WTC11 (cell line): ENCODE measurements at regions not wholly inside any gene's neighbourhood (a gene's known extent, or its start where the extent isn't known, plus 50 kb on each side); places are given as distances from the start of the nearest gene placed in this dataset.

ENCODE experiments used
- CREB1 ChIP-seq: sonication (generic); formaldehyde crosslinking; IDR thresholded peaks from 2 replicates; pipeline ENCODE4 v1.8.0; 2023; ENCODE audit warnings: mild to moderate bottlenecking, missing genetic modification reagents
- ESRRA ChIP-seq: sonication (generic); formaldehyde crosslinking; IDR thresholded peaks from 2 replicates; pipeline ENCODE4 v1.8.1; 2022; ENCODE audit warnings: mild to moderate bottlenecking, missing genetic modification reagents, borderline replicate concordance
- NFYB ChIP-seq: sonication (generic); formaldehyde crosslinking; conservative IDR thresholded peaks from 2 replicates; pipeline ENCODE4 v1.8.0; 2022; ENCODE audit warnings: low read depth, missing genetic modification reagents
- SMAD3 ChIP-seq: sonication (generic); formaldehyde crosslinking; IDR thresholded peaks from 2 replicates; pipeline ENCODE4 v1.8.0; 2022; ENCODE audit warnings: missing genetic modification reagents, mild to moderate bottlenecking, borderline replicate concordance
- SOX15 ChIP-seq: fragments of 250-450 bp; sonication (Bioruptor Pico); IDR thresholded peaks from 2 replicates; pipeline ENCODE4 v1.9.0; 2021; ENCODE audit warnings: mild to moderate bottlenecking
- SP1 ChIP-seq: sonication (generic); formaldehyde crosslinking; conservative IDR thresholded peaks from 2 replicates; pipeline ENCODE4 v1.8.1; 2022; ENCODE audit warnings: missing genetic modification reagents
- TCF7 ChIP-seq: sonication (generic); formaldehyde crosslinking; IDR thresholded peaks from 2 replicates; pipeline ENCODE4 v1.8.0; 2022; ENCODE audit warnings: mild to moderate bottlenecking, low read depth, missing genetic modification reagents, moderate library complexity
- TEAD1 ChIP-seq: sonication (generic); formaldehyde crosslinking; IDR thresholded peaks from 2 replicates; pipeline ENCODE4 v1.8.0; 2022; ENCODE audit warnings: mild to moderate bottlenecking, missing genetic modification reagents
- TEAD4 ChIP-seq: sonication (generic); formaldehyde crosslinking; IDR thresholded peaks from 2 replicates; pipeline ENCODE4 v1.8.0; 2022; ENCODE audit warnings: mild to moderate bottlenecking, missing genetic modification reagents
- ZNF396 ChIP-seq: fragments of 250-450 bp; sonication (Bioruptor Pico); IDR thresholded peaks from 2 replicates; pipeline ENCODE4 v1.8.0; 2021; ENCODE audit warnings: mild to moderate bottlenecking, moderate library complexity, borderline replicate concordance
- ZNF416 ChIP-seq: fragments of 250-450 bp; sonication (Bioruptor Pico); IDR thresholded peaks from 2 replicates; pipeline ENCODE4 v1.9.0; 2021; ENCODE audit warnings: mild to moderate bottlenecking, inconsistent platforms
- TF ChIP-seq, protein P1 (sequence below): fragments of 250-450 bp; sonication (Bioruptor Pico); IDR thresholded peaks from 2 replicates; pipeline ENCODE4 v1.8.0; 2021; ENCODE audit warnings: mild to moderate bottlenecking
- TF ChIP-seq, protein P2 (sequence below): sonication (generic); formaldehyde crosslinking; IDR thresholded peaks from 2 replicates; pipeline ENCODE4 v1.8.0; 2023; ENCODE audit warnings: missing genetic modification reagents
- TF ChIP-seq, protein P3 (sequence below): fragments of 250-450 bp; sonication (Bioruptor Pico); IDR thresholded peaks from 2 replicates; pipeline ENCODE4 v1.9.0; 2021; ENCODE audit warnings: mild to moderate bottlenecking
- TF ChIP-seq, protein P4 (sequence below): sonication (generic); formaldehyde crosslinking; IDR thresholded peaks from 2 replicates; pipeline ENCODE4 v1.8.0; 2022; ENCODE audit warnings: mild to moderate bottlenecking, missing genetic modification reagents
- TF ChIP-seq, protein P5 (sequence below): sonication (generic); formaldehyde crosslinking; IDR thresholded peaks from 2 replicates; pipeline ENCODE4 v1.8.1; 2022; ENCODE audit warnings: low read depth, mild to moderate bottlenecking, moderate library complexity, missing genetic modification reagents, borderline replicate concordance
- TF ChIP-seq, protein P6 (sequence below): sonication (generic); formaldehyde crosslinking; IDR thresholded peaks from 2 replicates; pipeline ENCODE4 v1.8.1; 2023; ENCODE audit warnings: mild to moderate bottlenecking, missing genetic modification reagents, moderate library complexity
- TF ChIP-seq, protein P7 (sequence below): sonication (generic); formaldehyde crosslinking; IDR thresholded peaks from 2 replicates; pipeline ENCODE4 v1.8.0; 2022; ENCODE audit warnings: mild to moderate bottlenecking, missing genetic modification reagents
- TF ChIP-seq, protein P8 (sequence below): sonication (generic); formaldehyde crosslinking; IDR thresholded peaks from 2 replicates; pipeline ENCODE4 v1.8.1; 2022; ENCODE audit warnings: low read depth, missing genetic modification reagents, borderline replicate concordance
- TF ChIP-seq, protein P9 (sequence below): sonication (generic); formaldehyde crosslinking; conservative IDR thresholded peaks from 2 replicates; pipeline ENCODE4 v1.8.1; 2022; ENCODE audit warnings: mild to moderate bottlenecking, missing genetic modification reagents
- TF ChIP-seq, protein P10 (sequence below): sonication (generic); formaldehyde crosslinking; IDR thresholded peaks from 2 replicates; pipeline ENCODE4 v1.8.1; 2022; ENCODE audit warnings: mild to moderate bottlenecking, missing genetic modification reagents, moderate library complexity, borderline replicate concordance
- TF ChIP-seq, protein P11 (sequence below): fragments of 250-450 bp; sonication (Bioruptor Pico); IDR thresholded peaks from 2 replicates; pipeline ENCODE4 v1.9.0; 2021; ENCODE audit warnings: mild to moderate bottlenecking
- TF ChIP-seq, protein P12 (sequence below): sonication (generic); formaldehyde crosslinking; IDR thresholded peaks from 2 replicates; pipeline ENCODE4 v1.8.1; 2023; ENCODE audit warnings: mild to moderate bottlenecking, missing genetic modification reagents, moderate library complexity

DNA sequence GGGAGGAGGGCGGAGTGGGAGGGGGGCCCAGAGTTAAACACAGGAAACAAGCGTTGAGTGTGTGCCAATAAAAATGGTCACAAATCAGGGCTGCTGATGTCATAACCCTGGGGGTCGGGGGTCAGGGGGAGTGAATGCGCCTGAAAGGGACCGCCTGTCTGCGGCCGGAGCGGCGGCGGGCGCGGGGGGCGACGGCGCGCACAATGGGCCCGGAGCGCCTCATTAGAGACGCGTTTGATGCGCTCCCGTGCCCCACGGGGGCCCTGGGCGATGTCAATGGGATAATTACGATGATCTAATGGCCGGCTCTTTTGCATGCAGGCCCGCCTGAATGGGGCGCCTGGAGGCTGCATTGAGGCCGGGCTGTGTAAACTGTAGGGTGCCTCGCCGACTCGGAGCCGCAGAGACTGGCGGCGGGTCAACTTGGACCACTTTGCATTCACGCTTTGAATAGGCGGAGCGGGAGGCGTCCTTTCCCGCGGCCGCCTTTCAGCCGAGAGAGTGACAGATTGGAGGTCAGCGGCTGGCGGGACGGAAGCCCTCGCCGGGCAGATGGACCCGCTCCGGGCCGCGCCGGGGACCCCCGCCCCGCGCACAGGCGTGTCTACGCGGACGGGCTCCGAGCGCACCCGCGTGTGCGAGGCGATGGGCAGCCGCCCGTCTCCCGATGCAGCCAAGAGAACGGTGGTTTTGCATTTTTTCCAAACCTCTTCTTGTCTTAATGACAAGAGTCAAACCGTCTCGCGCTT lies 296.1 kb downstream of the TFAP2C start (continued):
- TF ChIP-seq, protein P1, sequence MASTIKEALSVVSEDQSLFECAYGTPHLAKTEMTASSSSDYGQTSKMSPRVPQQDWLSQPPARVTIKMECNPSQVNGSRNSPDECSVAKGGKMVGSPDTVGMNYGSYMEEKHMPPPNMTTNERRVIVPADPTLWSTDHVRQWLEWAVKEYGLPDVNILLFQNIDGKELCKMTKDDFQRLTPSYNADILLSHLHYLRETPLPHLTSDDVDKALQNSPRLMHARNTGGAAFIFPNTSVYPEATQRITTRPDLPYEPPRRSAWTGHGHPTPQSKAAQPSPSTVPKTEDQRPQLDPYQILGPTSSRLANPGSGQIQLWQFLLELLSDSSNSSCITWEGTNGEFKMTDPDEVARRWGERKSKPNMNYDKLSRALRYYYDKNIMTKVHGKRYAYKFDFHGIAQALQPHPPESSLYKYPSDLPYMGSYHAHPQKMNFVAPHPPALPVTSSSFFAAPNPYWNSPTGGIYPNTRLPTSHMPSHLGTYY (CRISPR knock-in tag): no peak
- TF ChIP-seq, protein P2, sequence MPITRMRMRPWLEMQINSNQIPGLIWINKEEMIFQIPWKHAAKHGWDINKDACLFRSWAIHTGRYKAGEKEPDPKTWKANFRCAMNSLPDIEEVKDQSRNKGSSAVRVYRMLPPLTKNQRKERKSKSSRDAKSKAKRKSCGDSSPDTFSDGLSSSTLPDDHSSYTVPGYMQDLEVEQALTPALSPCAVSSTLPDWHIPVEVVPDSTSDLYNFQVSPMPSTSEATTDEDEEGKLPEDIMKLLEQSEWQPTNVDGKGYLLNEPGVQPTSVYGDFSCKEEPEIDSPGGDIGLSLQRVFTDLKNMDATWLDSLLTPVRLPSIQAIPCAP (CRISPR knock-in tag): no peak
- TF ChIP-seq NFYB: no peak
- no peak for TF ChIP-seq TEAD4 (CRISPR knock-in tag)
- TF ChIP-seq CREB1: no peak
- TF ChIP-seq, protein P3, sequence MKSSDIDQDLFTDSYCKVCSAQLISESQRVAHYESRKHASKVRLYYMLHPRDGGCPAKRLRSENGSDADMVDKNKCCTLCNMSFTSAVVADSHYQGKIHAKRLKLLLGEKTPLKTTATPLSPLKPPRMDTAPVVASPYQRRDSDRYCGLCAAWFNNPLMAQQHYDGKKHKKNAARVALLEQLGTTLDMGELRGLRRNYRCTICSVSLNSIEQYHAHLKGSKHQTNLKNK: no peak
- TF ChIP-seq, protein P4, sequence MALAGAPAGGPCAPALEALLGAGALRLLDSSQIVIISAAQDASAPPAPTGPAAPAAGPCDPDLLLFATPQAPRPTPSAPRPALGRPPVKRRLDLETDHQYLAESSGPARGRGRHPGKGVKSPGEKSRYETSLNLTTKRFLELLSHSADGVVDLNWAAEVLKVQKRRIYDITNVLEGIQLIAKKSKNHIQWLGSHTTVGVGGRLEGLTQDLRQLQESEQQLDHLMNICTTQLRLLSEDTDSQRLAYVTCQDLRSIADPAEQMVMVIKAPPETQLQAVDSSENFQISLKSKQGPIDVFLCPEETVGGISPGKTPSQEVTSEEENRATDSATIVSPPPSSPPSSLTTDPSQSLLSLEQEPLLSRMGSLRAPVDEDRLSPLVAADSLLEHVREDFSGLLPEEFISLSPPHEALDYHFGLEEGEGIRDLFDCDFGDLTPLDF (CRISPR knock-in tag): no peak
- no peak for TF ChIP-seq TCF7 (CRISPR knock-in tag)
- no peak for TF ChIP-seq ZNF396
- TF ChIP-seq SP1 (CRISPR knock-in tag): peak; percentile 40; the same call in 1 of the 2 replicates
- TF ChIP-seq, protein P5, sequence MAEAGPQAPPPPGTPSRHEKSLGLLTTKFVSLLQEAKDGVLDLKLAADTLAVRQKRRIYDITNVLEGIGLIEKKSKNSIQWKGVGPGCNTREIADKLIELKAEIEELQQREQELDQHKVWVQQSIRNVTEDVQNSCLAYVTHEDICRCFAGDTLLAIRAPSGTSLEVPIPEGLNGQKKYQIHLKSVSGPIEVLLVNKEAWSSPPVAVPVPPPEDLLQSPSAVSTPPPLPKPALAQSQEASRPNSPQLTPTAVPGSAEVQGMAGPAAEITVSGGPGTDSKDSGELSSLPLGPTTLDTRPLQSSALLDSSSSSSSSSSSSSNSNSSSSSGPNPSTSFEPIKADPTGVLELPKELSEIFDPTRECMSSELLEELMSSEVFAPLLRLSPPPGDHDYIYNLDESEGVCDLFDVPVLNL (CRISPR knock-in tag): no peak
- TF ChIP-seq, protein P6, sequence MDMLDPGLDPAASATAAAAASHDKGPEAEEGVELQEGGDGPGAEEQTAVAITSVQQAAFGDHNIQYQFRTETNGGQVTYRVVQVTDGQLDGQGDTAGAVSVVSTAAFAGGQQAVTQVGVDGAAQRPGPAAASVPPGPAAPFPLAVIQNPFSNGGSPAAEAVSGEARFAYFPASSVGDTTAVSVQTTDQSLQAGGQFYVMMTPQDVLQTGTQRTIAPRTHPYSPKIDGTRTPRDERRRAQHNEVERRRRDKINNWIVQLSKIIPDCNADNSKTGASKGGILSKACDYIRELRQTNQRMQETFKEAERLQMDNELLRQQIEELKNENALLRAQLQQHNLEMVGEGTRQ: 0 out of 2 replicates have a peak, but pooled peaks have one; percentile 12
- no peak for TF ChIP-seq SMAD3
- no peak for TF ChIP-seq ESRRA (CRISPR knock-in tag)
- TF ChIP-seq, protein P7, sequence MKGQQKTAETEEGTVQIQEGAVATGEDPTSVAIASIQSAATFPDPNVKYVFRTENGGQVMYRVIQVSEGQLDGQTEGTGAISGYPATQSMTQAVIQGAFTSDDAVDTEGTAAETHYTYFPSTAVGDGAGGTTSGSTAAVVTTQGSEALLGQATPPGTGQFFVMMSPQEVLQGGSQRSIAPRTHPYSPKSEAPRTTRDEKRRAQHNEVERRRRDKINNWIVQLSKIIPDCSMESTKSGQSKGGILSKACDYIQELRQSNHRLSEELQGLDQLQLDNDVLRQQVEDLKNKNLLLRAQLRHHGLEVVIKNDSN (CRISPR knock-in tag): no peak
- peak; percentile 75; the same call in 1 of the 2 replicates for TF ChIP-seq TEAD1 (CRISPR knock-in tag)
- TF ChIP-seq, protein P8, sequence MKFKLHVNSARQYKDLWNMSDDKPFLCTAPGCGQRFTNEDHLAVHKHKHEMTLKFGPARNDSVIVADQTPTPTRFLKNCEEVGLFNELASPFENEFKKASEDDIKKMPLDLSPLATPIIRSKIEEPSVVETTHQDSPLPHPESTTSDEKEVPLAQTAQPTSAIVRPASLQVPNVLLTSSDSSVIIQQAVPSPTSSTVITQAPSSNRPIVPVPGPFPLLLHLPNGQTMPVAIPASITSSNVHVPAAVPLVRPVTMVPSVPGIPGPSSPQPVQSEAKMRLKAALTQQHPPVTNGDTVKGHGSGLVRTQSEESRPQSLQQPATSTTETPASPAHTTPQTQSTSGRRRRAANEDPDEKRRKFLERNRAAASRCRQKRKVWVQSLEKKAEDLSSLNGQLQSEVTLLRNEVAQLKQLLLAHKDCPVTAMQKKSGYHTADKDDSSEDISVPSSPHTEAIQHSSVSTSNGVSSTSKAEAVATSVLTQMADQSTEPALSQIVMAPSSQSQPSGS (CRISPR knock-in tag): no peak
- TF ChIP-seq, protein P9, sequence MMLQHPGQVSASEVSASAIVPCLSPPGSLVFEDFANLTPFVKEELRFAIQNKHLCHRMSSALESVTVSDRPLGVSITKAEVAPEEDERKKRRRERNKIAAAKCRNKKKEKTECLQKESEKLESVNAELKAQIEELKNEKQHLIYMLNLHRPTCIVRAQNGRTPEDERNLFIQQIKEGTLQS (CRISPR knock-in tag): no peak
- TF ChIP-seq, protein P10, sequence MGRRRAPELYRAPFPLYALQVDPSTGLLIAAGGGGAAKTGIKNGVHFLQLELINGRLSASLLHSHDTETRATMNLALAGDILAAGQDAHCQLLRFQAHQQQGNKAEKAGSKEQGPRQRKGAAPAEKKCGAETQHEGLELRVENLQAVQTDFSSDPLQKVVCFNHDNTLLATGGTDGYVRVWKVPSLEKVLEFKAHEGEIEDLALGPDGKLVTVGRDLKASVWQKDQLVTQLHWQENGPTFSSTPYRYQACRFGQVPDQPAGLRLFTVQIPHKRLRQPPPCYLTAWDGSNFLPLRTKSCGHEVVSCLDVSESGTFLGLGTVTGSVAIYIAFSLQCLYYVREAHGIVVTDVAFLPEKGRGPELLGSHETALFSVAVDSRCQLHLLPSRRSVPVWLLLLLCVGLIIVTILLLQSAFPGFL (CRISPR knock-in tag): no peak
- TF ChIP-seq, protein P11, sequence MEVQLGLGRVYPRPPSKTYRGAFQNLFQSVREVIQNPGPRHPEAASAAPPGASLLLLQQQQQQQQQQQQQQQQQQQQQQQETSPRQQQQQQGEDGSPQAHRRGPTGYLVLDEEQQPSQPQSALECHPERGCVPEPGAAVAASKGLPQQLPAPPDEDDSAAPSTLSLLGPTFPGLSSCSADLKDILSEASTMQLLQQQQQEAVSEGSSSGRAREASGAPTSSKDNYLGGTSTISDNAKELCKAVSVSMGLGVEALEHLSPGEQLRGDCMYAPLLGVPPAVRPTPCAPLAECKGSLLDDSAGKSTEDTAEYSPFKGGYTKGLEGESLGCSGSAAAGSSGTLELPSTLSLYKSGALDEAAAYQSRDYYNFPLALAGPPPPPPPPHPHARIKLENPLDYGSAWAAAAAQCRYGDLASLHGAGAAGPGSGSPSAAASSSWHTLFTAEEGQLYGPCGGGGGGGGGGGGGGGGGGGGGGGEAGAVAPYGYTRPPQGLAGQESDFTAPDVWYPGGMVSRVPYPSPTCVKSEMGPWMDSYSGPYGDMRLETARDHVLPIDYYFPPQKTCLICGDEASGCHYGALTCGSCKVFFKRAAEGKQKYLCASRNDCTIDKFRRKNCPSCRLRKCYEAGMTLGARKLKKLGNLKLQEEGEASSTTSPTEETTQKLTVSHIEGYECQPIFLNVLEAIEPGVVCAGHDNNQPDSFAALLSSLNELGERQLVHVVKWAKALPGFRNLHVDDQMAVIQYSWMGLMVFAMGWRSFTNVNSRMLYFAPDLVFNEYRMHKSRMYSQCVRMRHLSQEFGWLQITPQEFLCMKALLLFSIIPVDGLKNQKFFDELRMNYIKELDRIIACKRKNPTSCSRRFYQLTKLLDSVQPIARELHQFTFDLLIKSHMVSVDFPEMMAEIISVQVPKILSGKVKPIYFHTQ (CRISPR knock-in tag): no peak
- no peak for TF ChIP-seq SOX15
- no peak for TF ChIP-seq ZNF416 (CRISPR knock-in tag)
- TF ChIP-seq, protein P12, sequence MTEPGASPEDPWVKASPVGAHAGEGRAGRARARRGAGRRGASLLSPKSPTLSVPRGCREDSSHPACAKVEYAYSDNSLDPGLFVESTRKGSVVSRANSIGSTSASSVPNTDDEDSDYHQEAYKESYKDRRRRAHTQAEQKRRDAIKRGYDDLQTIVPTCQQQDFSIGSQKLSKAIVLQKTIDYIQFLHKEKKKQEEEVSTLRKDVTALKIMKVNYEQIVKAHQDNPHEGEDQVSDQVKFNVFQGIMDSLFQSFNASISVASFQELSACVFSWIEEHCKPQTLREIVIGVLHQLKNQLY (CRISPR knock-in tag): no peak
